ENCODE measurements at regions not wholly inside any gene's neighbourhood (a gene's known extent, or its start where the extent isn't known, plus 50 kb on each side); places are given as distances from the start of the nearest gene placed in this dataset.

- Histone ChIP-seq H3K9me3 (ENCODE audit: control insufficient read depth, insufficient read depth, low read depth, low read length) (no peaks in the 10 kb centered on the region), H3K4me1 (ENCODE audit: control insufficient read depth, insufficient read depth, low read length) (no peaks in the 10 kb centered on the region; the same call in 1 of the 2 replicates), H3K4me3 (ENCODE audit: low read depth, low read length) (no peak overlapping the region), H3K27ac (ENCODE audit: extremely low read depth, low read depth, low read length) (no peak overlapping the region), H3K36me3 (ENCODE audit: control insufficient read depth in 2 of 2, insufficient read depth in 1 of 2, low read length in 2 of 2) (no peaks in the 10 kb centered on the region)
- no peak for TF ChIP-seq ZBTB7A (tag by site-specific recombination; IDR thresholded peaks at IDR 0.05; ENCODE audit: low read depth)
- no peak for TF ChIP-seq RBAK (tag by site-specific recombination; IDR thresholded peaks at IDR 0.05)
- TF ChIP-seq, protein P1, sequence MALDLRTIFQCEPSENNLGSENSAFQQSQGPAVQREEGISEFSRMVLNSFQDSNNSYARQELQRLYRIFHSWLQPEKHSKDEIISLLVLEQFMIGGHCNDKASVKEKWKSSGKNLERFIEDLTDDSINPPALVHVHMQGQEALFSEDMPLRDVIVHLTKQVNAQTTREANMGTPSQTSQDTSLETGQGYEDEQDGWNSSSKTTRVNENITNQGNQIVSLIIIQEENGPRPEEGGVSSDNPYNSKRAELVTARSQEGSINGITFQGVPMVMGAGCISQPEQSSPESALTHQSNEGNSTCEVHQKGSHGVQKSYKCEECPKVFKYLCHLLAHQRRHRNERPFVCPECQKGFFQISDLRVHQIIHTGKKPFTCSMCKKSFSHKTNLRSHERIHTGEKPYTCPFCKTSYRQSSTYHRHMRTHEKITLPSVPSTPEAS (tag by site-specific recombination; IDR thresholded peaks at IDR 0.05): no peak
- TF ChIP-seq, protein P2, sequence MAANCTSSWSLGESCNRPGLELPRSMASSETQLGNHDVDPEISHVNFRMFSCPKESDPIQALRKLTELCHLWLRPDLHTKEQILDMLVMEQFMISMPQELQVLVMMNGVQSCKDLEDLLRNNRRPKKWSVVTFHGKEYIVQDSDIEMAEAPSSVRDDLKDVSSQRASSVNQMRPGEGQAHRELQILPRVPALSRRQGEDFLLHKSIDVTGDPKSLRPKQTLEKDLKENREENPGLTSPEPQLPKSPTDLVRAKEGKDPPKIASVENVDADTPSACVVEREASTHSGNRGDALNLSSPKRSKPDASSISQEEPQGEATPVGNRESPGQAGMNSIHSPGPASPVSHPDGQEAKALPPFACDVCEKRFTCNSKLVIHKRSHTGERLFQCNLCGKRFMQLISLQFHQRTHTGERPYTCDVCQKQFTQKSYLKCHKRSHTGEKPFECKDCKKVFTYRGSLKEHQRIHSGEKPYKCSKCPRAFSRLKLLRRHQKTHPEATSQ (tag by site-specific recombination; IDR thresholded peaks at IDR 0.05): no peak
- TF ChIP-seq ZBTB11 (tag by site-specific recombination; conservative IDR thresholded peaks at IDR 0.05; ENCODE audit: low read depth): no peak
- no peak for TF ChIP-seq ZNF768 (tag by site-specific recombination; IDR thresholded peaks at IDR 0.05)
- TF ChIP-seq, protein P3, sequence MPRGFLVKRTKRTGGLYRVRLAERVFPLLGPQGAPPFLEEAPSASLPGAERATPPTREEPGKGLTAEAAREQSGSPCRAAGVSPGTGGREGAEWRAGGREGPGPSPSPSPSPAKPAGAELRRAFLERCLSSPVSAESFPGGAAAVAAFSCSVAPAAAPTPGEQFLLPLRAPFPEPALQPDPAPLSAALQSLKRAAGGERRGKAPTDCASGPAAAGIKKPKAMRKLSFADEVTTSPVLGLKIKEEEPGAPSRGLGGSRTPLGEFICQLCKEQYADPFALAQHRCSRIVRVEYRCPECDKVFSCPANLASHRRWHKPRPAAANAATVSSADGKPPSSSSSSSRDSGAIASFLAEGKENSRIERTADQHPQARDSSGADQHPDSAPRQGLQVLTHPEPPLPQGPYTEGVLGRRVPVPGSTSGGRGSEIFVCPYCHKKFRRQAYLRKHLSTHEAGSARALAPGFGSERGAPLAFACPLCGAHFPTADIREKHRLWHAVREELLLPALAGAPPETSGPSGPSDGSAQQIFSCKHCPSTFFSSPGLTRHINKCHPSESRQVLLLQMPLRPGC (tag by site-specific recombination; IDR thresholded peaks at IDR 0.05): no peak
- TF ChIP-seq MZF1 (tag by site-specific recombination; IDR thresholded peaks at IDR 0.05; ENCODE audit: borderline replicate concordance): no peak
- POLR2A ChIA-PET: no interaction called here
- CTCF ChIA-PET: no interaction called here
Measured at GRCh38 chr12:5371631-5372030, 60.3 kb upstream of the NTF3 start.

- H3K4me3 ChIP-seq (ENCODE audit: low read depth, low read length): no peak overlapping the region
- CTCF ChIA-PET: interaction anchor here (0.6 kb wide), 1 partner anchor 35 kb away, joined by 4 read pairs; no protein-coding TSS in a partner anchor
- no peaks in the 10 kb centered on the region; the same call in 1 of the 2 replicates for H3K4me1 ChIP-seq (ENCODE audit: control insufficient read depth, insufficient read depth, low read length)
- POLR2A ChIA-PET: interaction anchor here (1.4 kb wide), 1 partner anchor 9 kb away, joined by 3 read pairs; no protein-coding TSS in a partner anchor
- H3K36me3 ChIP-seq (ENCODE audit: control insufficient read depth in 2 of 2, insufficient read depth in 1 of 2, low read length in 2 of 2): no peaks in the 10 kb centered on the region
- H3K27ac ChIP-seq (ENCODE audit: extremely low read depth, low read depth, low read length): no peak overlapping the region
- no peaks in the 10 kb centered on the region for H3K9me3 ChIP-seq (ENCODE audit: control insufficient read depth, insufficient read depth, low read depth, low read length)
- TF ChIP-seq TSHZ1 (tag by site-specific recombination; IDR thresholded peaks at IDR 0.05; ENCODE audit: borderline replicate concordance) (no peak), ZNF473 (tag by site-specific recombination; IDR thresholded peaks at IDR 0.05) (no peak), ZBTB7A (tag by site-specific recombination; IDR thresholded peaks at IDR 0.05; ENCODE audit: low read depth) (no peak), PRDM6 (tag by site-specific recombination; IDR thresholded peaks at IDR 0.05) (no peak), GLIS2 (tag by site-specific recombination; IDR thresholded peaks at IDR 0.05) (no peak), ZNF658 (tag by site-specific recombination; IDR thresholded peaks at IDR 0.05) (no peak), ZNF707 (tag by site-specific recombination; IDR thresholded peaks at IDR 0.05) (no peak), ZNF501 (tag by site-specific recombination; IDR thresholded peaks at IDR 0.05) (no peak), MZF1 (tag by site-specific recombination; IDR thresholded peaks at IDR 0.05; ENCODE audit: borderline replicate concordance) (no peak)
- TF ChIP-seq, protein P4, sequence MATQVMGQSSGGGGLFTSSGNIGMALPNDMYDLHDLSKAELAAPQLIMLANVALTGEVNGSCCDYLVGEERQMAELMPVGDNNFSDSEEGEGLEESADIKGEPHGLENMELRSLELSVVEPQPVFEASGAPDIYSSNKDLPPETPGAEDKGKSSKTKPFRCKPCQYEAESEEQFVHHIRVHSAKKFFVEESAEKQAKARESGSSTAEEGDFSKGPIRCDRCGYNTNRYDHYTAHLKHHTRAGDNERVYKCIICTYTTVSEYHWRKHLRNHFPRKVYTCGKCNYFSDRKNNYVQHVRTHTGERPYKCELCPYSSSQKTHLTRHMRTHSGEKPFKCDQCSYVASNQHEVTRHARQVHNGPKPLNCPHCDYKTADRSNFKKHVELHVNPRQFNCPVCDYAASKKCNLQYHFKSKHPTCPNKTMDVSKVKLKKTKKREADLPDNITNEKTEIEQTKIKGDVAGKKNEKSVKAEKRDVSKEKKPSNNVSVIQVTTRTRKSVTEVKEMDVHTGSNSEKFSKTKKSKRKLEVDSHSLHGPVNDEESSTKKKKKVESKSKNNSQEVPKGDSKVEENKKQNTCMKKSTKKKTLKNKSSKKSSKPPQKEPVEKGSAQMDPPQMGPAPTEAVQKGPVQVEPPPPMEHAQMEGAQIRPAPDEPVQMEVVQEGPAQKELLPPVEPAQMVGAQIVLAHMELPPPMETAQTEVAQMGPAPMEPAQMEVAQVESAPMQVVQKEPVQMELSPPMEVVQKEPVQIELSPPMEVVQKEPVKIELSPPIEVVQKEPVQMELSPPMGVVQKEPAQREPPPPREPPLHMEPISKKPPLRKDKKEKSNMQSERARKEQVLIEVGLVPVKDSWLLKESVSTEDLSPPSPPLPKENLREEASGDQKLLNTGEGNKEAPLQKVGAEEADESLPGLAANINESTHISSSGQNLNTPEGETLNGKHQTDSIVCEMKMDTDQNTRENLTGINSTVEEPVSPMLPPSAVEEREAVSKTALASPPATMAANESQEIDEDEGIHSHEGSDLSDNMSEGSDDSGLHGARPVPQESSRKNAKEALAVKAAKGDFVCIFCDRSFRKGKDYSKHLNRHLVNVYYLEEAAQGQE (tag by site-specific recombination; IDR thresholded peaks at IDR 0.05): no peak
Measured at GRCh38 chr12:5374713-5375112, 57.2 kb upstream of the NTF3 start.
